Testis (tissue), 2 donors: ENCODE measurements at regions not wholly inside any gene's neighbourhood (a gene's known extent, or its start where the extent isn't known, plus 50 kb on each side); places are given as distances from the start of the nearest gene placed in this dataset.

Source experiments
- DNase-seq: peaks from one replicate; pipeline ENCODE4 v3.0.0-alpha.2; 2019
- H3K27ac ChIP-seq, 2 donors: fragments of 200-600 bp; sonication (generic); one replicate each; pipeline ENCODE4 v1.5.1; 2019
- H3K27me3 ChIP-seq: fragments of 200-600 bp; sonication (generic); one replicate; pipeline ENCODE4 v1.5.1; 2019
- H3K36me3 ChIP-seq: fragments of 200-600 bp; sonication (generic); one replicate; pipeline ENCODE4 v1.5.1; 2017; ENCODE audit warnings: low read depth; ENCODE audit errors: missing control alignments
- H3K4me1 ChIP-seq: fragments of 200-600 bp; sonication (generic); one replicate; pipeline ENCODE4 v1.5.1; 2019
- H3K4me3 ChIP-seq, 2 donors: fragments of 200-600 bp; sonication (generic); one replicate each; pipeline ENCODE4 v1.5.1; 2017 to 2019
- H3K9me3 ChIP-seq: fragments of 200-600 bp; sonication (generic); one replicate; pipeline ENCODE4 v1.5.1; 2017
- CTCF ChIP-seq, 3 experiments: fragments of 450-650 bp in 2 of 3; fragments of 200-600 bp in 1 of 3; sonication (generic) in 1 of 3; IDR thresholded peaks; one replicate each; pipeline ENCODE4 v1.5.1; 2016 to 2019; ENCODE audit warnings: antibody characterized with exemption in 3 of 3, mild to moderate bottlenecking in 2 of 3, moderate library complexity in 1 of 3
- POLR2A ChIP-seq: fragments of 450-650 bp; IDR thresholded peaks from one replicate; pipeline ENCODE4 v1.6.1; 2017; ENCODE audit warnings: antibody characterized with exemption, mild to moderate bottlenecking, moderate library complexity
- WGBS, 2 donors: methylation state at CpG; one replicate each; pipeline ENCODE4 v1.1.5; 2018; 5-methylcytosine and 5-hydroxymethylcytosine counted together
- intact Hi-C: fragments of 100-400 bp; cut with DNase I; formaldehyde crosslinking; loops from one replicate; pipeline ENCODE4 v1.15.1; 2023; ENCODE audit warnings: low total_unique reads

GRCh38 chr14:95433094-95433478, 83.4 kb downstream of the SYNE3 start:
- TF ChIP-seq POLR2A (no peak), CTCF (IDR thresholded peaks at IDR 0.05) (no peak)
- intact Hi-C loops: no loop called here
- H3K9me3 ChIP-seq: no peaks in the 10 kb centered on the region
- H3K27ac ChIP-seq: no peak overlapping the region
- peaks cover 7% of the 10 kb centered on the region for H3K4me1 ChIP-seq
- no peak for DNase-seq
- WGBS, 2 donors: 92% methylated on average over 8 of the region's 8 CpGs; no CpG with 5 or more reads in 1 of the 2 donors
- H3K27me3 ChIP-seq: no peaks in the 10 kb centered on the region
- no peak overlapping the region for H3K4me3 ChIP-seq
- H3K36me3 ChIP-seq: no peaks in the 10 kb centered on the region

- Histone ChIP-seq H3K4me3 (no peak overlapping the region), H3K27ac (peak overlapping the region in 1 of 2 donors; percentile 31), H3K9me3 (no peaks in the 10 kb centered on the region), H3K27me3 (no peaks in the 10 kb centered on the region), H3K36me3 (no peaks in the 10 kb centered on the region), H3K4me1 (peaks cover 7% of the 10 kb centered on the region)
- WGBS, 2 donors: 47 to 69% methylated on average over 14 to 20 of the region's 20 CpGs
- TF ChIP-seq POLR2A (no peak), CTCF (IDR thresholded peaks at IDR 0.05) (peak; percentile 79 to 88 (median 81))
- DNase-seq: peak; percentile 75
- intact Hi-C loops: no loop called here
These were observed 84.0 kb downstream of the SYNE3 start for GRCh38 chr14:95432144-95433093.

DNA sequence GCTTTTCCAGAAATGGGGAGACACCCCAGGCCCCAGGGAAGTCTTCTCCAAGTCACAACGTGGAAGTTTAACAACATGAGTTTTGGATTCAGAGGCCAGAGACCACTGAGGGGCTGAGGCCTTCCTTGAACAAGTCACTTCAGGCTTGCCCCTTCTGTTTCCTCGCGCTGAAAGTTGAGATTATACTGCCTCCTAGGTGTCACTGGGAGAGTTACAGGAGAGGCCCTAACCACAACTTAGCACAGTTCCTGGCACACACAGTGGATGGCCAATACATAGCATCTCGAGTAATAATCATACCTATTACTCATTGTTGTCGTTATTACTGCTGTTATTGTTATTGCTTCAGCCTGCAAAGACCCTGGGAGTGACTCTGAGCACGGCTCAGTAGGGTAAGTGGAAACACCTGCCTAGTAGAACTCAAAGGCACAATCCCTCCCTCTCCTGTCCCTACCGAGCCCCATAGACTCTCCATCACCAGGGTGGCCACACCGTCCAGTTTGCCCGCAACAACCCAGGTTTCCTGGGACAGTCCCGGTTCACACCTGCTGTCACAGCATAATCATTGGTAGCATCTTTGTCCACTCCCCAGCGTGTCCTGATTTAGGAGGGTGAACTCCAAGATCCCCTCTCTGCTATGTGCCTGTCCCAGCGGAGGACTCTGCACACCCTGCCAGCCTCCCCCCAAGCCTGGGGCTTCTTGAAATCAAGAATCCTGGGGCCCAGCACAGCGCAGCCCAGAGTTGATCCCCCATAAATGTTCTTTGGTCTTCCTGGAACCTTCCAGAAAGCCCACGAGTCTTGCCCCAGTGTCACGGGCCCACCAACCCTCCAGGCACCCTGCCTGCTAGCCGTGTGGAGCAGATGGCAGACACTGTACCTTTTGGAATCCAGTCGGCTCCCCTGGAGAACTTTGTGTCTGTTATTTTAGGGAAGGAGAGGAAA, 85.0 kb downstream of the SYNE3 start:
- H3K36me3 ChIP-seq: no peaks in the 10 kb centered on the region
- H3K27ac ChIP-seq: peak overlapping the region in 1 of 2 donors; percentile 31
- H3K27me3 ChIP-seq: no peaks in the 10 kb centered on the region
- no peak overlapping the region for H3K4me3 ChIP-seq
- H3K9me3 ChIP-seq: no peaks in the 10 kb centered on the region
- intact Hi-C loops: no loop called here
- H3K4me1 ChIP-seq: peaks cover 7% of the 10 kb centered on the region
- 69 to 78% methylated on average over 17 of the region's 17 CpGs for WGBS, 2 donors
- TF ChIP-seq POLR2A (no peak), CTCF (IDR thresholded peaks at IDR 0.05) (peak; percentile 23 to 61 (median 59))
- DNase-seq: peak; percentile 41

GRCh38 chr14:95428557-95428956, 87.9 kb downstream of the SYNE3 start:
- Histone ChIP-seq H3K27ac (no peak overlapping the region), H3K27me3 (no peaks in the 10 kb centered on the region), H3K36me3 (no peaks in the 10 kb centered on the region), H3K4me3 (no peak overlapping the region), H3K9me3 (no peaks in the 10 kb centered on the region), H3K4me1 (peaks cover 27% of the 10 kb centered on the region)
- WGBS, 2 donors: 93 to 96% methylated on average over 4 of the region's 4 CpGs
- intact Hi-C loops: no loop called here
- DNase-seq: no peak
- TF ChIP-seq POLR2A (no peak), CTCF (IDR thresholded peaks at IDR 0.05) (no peak)
